Left kidney (tissue), 1 donor: ENCODE measurements at regions not wholly inside any gene's neighbourhood (a gene's known extent, or its start where the extent isn't known, plus 50 kb on each side); places are given as distances from the start of the nearest gene placed in this dataset.
"Not testable (repeated sequence)": the region's sequence is repeated elsewhere in the genome, so short reads cannot be mapped to it uniquely, and the experiment has no call there.

ENCODE experiments used
- DNase-seq: peaks from one replicate; pipeline ENCODE4 v3.0.0-alpha.2; 2013

GRCh38 chr2:186984966-186985365, 136.0 kb upstream of the ZSWIM2 start:
- no peak for DNase-seq

GRCh38 chr2:186984481-186984880, 135.5 kb upstream of the ZSWIM2 start:
- no peak for DNase-seq

GRCh38 chr2:186980787-186981550, 132.0 kb upstream of the ZSWIM2 start:
- no peak for DNase-seq

DNA sequence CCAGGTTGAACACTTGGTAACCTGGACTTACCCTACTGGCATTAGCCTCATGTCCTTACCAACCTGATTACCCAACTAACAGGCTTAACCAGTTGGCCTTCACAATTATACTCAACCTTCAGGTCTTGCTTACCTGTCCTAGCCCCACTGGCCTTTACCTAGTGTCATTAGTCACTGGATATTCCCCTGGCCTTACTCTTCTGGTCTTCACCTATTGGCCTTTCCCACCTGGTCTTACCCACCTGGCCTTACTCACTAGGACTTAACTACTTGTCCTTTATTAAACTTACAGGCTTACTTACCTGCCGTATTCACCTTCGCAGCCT, 131.1 kb upstream of the ZSWIM2 start:
- DNase-seq: no peak

DNA sequence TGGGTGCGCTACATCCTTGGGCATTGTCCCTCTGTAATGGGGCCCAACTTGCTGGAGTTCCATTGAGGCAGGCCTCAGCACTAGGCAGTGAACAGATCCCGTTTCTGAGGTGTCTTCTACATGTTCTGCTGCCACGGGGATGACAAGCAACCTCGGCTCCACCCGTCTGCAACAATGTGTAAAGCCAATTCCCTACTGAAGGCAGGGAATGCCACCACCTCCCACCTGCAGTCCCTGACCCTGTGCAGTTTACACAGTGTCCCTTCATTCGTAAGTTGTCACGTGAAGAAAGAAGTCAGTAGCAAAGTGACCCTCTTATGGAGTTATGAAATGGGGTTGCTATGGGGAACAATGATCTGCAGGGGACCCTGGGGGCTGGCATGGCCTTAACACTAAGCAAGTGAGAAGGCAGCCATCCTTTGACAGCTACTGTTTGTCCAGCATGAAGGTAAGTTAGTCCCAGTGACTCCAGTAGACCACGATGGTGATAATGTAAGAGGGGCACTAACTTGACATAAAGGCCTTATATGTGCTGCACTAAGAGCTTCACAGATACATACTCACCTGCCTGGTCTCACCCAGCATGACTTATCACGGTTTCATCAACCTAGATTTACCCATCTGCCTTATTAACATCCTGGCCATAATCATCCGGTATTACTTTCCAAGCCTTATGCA, 130.6 kb upstream of the ZSWIM2 start:
- no peak for DNase-seq

DNA sequence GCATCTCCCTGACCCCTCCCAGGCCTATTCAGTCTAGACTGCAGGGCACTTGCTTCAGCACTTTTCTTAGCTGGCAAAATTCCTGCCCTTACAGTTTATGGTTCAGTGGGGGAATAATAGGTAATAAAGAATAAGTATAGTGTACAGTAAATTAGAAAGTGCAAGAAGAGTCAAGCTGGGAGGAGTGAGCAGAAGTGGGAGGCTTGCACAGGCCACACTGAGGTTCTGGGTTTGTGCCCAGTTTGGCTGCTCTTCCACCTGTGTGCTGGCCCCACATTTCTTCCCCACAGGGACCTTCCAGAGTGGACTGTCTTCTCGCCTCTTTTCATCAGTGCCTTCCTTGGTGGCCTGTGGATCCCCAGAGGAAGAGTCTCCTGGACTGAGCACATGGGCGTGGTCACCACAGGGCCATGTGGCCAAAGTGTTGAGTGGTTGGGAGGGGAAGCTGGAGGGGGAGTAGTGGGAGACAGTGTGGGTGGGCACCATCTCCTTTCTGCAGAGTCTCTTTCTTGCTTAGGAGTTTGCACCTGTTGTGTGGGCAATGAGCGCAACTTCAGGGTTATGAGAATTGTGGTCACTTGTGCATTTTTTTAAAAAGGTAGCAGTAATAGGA, 128.6 kb upstream of the ZSWIM2 start:
- DNase-seq: no peak

DNA sequence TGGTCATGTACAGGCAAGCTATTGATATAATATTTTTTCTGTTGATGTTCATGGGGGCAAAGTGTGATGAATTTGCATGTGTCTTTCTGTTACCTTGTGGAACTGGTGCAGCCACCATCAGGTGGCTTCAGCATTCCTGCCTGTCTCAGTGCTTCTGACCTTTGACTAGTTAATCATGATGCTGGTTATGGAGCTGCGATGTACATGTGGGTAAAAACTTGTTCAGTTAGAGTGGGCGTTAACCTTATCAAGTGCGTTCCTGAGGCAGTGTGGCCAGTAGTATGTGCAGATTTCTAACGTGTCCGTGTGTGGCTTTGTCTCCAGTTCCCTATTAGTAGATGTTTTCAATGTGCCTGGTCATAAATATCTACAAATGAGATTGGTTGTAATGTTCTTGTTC, 127.4 kb upstream of the ZSWIM2 start:
- DNase-seq: no peak

DNA sequence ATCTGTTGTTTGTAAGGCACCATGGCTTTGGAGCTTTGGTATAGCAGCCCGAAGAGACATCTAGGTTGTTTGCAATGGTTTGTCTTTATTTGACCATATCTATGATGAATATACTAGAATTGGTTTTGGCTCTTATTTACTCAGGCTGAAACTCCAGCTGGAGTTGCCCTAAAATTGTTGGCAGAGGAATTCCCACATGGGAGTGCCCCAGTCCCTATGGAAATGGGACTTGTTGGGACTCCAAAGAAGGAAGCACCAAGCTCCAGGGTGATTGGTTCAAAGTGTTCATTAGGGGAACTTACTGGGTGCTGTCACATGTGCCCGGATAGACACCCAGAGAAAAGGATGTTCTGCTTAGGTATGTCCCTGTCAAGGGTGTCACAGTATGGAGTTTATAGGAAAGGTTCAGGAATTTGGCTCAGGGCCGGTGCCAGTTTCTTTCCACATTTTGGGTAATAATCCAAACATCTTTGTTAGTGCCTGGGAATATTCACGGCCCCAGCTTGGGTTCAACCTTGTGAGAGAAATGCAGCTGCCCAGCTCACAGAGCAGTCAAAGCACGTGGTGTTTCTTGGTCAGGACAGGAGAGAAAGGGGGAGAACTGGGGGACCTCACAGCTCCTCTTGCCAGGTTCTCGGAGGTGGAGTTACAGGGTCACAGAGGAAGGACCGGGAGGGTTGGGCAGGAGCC, 123.5 kb upstream of the ZSWIM2 start:
- no peak for DNase-seq

GRCh38 chr2:186968277-186968676, 119.3 kb upstream of the ZSWIM2 start:
- DNase-seq: no peak

GRCh38 chr2:186966015-186966414, 117.0 kb upstream of the ZSWIM2 start:
- no peak for DNase-seq

DNA sequence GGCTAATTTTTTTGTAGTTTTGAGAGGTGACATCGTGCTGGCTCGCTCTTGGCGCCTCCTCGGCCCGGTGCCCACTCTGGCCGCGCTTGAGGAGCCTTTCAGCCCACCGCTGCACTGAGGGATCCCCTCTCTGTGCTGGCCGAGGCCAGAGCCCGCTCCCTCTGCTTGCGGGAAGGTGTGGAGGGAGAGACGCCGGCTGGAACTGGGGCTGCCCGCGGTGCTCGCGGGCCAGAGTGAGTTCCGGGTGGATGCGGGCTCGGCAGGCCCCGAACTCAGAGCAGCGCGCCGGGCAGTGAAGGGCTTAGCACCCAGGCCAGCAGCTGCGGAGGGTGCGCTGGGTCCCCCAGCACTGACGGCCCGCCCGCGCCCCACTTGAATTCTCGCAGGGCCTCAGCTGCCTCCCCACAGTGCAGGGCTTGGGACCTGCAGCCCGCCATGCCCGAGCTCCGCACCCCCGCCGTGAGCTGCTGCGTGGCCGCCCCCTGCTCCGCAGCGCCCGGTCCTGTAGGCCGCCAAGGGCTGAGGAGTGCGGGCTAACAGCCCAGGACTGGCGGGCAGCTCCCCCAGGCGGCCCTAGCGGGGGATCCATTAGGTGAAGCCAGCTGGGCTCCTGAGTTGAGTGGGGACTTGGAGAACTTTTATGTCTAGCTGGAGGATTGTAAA, 113.2 kb upstream of the ZSWIM2 start:
- DNase-seq: no peak

GRCh38 chr2:186960241-186960640, 111.3 kb upstream of the ZSWIM2 start:
- not testable (repeated sequence) for DNase-seq

DNA sequence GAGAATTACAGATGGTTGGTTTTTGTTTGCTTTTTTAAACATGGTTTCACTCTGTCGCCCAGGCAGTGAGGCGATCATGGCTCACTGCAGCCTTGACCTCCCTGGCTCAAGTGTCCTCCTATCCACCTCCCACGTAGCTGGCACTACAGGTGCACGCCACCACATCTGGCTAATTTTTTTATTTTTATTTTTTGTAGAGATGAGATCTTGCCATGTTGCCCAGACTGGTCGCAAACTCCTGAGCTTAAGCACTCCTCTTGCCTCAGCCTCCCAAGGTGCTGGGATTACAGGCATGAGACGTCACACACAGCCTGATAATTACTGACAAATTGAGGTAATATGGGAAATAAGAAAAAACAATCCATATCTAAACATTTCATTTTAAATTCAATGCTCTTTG, 110.5 kb upstream of the ZSWIM2 start:
- no peak for DNase-seq

DNA sequence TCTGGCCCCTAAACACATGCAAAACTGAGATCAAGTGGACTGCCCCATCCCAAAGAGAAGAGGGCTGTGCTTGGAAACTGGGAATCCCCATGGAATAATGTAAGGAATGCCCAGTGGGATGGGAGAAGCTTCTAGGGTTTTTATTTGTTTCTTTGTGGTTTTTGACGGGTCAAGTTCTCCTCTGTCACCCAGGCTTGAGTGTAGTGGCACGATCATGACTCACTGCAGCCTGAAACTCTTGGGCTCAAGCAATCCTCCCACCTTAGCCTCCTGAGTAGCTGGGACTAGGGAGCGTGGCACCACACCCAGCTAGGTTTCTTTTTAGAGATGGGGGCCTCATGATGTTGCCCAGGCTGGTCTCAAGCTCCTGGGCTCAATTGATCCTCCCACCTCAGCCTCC, 101.7 kb upstream of the ZSWIM2 start:
- no peak for DNase-seq

- no peak for DNase-seq
Measured at GRCh38 chr2:186949726-186950256, 100.8 kb upstream of the ZSWIM2 start.

DNA sequence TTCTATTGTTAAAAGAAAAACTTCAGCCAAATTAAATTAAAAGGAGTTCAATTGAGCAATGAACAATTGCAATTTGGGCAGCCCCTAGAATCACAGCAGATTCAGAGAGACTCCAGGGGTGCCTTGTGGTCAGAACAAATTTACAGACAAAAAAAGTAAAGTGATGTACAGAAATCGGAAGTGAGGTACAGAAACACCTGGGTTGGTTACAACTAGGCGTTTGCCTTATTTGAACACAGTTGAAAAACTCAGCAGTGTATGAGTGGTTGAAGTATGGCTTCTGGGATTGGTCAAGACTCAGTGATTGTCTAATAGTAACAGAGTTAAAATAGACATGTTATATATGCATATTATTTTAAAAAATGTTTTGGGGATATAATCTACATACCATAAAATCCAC, 98.5 kb upstream of the ZSWIM2 start:
- no peak for DNase-seq

DNA sequence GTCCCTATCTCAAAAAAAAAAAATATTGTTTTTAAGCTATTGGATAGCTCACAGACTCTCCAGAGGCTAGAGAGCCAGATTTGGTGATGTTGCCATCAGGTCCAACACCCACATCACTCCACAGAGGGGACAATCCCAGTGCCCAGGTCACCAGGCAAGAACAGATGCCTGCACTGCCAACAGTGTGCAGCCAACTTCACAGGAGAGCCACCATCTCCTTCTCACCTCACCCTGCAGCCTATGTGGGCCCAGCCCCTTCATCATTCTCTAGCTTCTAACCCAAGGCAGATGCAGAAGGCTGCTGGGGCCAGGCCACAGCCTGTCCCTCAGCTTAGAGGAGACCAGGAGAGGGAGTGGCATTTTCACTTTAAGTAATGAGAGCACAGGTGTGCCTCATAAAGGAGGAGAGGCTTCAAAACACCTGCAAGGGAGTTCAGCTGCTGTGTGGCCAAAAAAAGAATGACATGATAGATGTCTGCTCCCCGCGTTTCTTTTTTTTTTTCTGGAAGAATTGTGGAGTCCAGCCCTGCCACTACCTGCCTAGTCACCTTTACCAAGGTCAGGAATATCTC, 98.0 kb upstream of the ZSWIM2 start:
- no peak for DNase-seq

- DNase-seq: no peak
Measured at GRCh38 chr2:186941853-186942252, 92.9 kb upstream of the ZSWIM2 start.

GRCh38 chr2:186940463-186940862, 91.5 kb upstream of the ZSWIM2 start:
- DNase-seq: no peak

- no peak for DNase-seq
Measured at GRCh38 chr2:186934420-186934819, 85.5 kb upstream of the ZSWIM2 start.

GRCh38 chr2:186927867-186928191, 78.9 kb upstream of the ZSWIM2 start:
- no peak for DNase-seq
